ENCODE measurements at regions not wholly inside any gene's neighbourhood (a gene's known extent, or its start where the extent isn't known, plus 50 kb on each side); places are given as distances from the start of the nearest gene placed in this dataset.

DNA sequence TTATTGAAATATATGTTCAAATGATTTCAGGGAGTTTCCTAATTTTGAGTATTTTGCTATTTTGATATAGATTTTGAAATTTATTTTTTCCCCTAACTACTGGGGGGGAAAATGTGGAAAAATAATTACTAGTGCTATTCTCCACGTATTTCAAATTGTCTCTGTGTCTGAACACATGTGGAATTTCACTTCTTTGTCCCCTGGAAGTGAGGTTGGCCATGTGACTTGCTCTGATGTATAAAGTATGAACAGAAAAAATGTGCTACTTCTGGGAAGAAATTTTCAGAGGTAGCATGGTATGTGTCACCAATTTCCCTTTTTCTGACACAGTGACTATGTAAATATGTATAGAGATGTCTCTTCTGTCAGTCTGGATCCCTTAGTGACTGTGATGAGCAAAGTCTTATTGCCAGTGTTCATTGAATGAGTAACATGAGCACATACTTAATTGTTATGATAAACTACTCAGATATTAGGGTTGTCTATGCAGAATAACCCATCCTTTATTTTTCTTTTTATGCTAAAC, 215.4 kb upstream of the CCN2 start:
- TF ChIP-seq POLR2AphosphoS5 (IDR thresholded peaks at IDR 0.05) (no peak), POLR2A (IDR thresholded peaks at IDR 0.05) (no peak), EP300 (IDR thresholded peaks at IDR 0.05) (no peak)
- TF ChIP-seq, protein P1, sequence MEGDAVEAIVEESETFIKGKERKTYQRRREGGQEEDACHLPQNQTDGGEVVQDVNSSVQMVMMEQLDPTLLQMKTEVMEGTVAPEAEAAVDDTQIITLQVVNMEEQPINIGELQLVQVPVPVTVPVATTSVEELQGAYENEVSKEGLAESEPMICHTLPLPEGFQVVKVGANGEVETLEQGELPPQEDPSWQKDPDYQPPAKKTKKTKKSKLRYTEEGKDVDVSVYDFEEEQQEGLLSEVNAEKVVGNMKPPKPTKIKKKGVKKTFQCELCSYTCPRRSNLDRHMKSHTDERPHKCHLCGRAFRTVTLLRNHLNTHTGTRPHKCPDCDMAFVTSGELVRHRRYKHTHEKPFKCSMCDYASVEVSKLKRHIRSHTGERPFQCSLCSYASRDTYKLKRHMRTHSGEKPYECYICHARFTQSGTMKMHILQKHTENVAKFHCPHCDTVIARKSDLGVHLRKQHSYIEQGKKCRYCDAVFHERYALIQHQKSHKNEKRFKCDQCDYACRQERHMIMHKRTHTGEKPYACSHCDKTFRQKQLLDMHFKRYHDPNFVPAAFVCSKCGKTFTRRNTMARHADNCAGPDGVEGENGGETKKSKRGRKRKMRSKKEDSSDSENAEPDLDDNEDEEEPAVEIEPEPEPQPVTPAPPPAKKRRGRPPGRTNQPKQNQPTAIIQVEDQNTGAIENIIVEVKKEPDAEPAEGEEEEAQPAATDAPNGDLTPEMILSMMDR (IDR thresholded peaks at IDR 0.05), result no peak

Data from stomach (tissue), 4 donors.